ENCODE measurements at regions not wholly inside any gene's neighbourhood (a gene's known extent, or its start where the extent isn't known, plus 50 kb on each side); places are given as distances from the start of the nearest gene placed in this dataset.

DNA sequence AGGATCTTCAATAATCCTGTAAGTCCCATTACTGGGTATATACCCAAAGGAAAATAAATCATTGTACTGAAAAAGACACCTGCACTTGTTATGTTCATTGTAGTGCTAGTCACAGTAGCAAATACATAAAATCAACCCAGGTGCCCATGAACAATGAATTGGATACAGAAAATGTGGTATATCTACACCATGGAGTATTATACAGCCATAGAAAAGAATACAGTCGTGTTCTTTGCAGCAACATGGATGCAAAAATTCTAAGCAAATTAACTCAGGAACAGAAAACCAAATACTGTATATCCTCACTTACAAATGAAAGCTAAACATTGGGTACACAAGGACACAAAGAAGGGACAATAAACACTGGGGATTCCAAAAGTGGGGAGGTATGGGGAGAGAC is 100.8 kb upstream of the BMP2K start:
- TF ChIP-seq, protein P1, sequence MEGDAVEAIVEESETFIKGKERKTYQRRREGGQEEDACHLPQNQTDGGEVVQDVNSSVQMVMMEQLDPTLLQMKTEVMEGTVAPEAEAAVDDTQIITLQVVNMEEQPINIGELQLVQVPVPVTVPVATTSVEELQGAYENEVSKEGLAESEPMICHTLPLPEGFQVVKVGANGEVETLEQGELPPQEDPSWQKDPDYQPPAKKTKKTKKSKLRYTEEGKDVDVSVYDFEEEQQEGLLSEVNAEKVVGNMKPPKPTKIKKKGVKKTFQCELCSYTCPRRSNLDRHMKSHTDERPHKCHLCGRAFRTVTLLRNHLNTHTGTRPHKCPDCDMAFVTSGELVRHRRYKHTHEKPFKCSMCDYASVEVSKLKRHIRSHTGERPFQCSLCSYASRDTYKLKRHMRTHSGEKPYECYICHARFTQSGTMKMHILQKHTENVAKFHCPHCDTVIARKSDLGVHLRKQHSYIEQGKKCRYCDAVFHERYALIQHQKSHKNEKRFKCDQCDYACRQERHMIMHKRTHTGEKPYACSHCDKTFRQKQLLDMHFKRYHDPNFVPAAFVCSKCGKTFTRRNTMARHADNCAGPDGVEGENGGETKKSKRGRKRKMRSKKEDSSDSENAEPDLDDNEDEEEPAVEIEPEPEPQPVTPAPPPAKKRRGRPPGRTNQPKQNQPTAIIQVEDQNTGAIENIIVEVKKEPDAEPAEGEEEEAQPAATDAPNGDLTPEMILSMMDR (IDR thresholded peaks at IDR 0.05; ENCODE audit: unreplicated experiment in 3 of 3) = no peak
- Mint-ChIP-seq H3K4me3 (no peak overlapping the region), H3K27me3 (ENCODE audit: low read depth) (peaks cover 4% of the 10 kb centered on the region), H3K36me3 (ENCODE audit: low read depth) (no peaks in the 10 kb centered on the region), H3K27ac (no peak overlapping the region), H3K4me1 (no peaks in the 10 kb centered on the region), H3K9me3 (peaks cover 3% of the 10 kb centered on the region)

DNA sequence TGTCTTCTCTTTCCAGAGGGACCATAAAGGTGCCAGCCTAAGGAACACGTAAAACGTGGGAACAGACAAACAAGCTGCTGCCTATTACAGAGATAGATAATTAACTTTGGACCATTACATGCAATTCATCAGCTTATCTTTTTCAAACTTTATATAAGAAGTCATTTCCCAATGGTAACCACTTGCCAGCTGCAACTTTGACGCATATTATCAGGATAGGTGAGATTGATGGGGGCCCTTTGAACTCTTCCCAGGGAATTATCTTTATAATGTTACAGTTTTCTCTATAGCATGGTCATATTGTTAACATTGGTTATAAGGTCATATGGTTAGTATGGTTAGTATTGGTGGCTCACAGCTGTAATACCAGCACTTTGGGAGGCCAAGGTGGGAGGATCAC is 94.1 kb upstream of the BMP2K start:
- no peaks in the 10 kb centered on the region for H3K36me3 Mint-ChIP-seq (ENCODE audit: low read depth)
- H3K9me3 Mint-ChIP-seq = no peaks in the 10 kb centered on the region

DNA sequence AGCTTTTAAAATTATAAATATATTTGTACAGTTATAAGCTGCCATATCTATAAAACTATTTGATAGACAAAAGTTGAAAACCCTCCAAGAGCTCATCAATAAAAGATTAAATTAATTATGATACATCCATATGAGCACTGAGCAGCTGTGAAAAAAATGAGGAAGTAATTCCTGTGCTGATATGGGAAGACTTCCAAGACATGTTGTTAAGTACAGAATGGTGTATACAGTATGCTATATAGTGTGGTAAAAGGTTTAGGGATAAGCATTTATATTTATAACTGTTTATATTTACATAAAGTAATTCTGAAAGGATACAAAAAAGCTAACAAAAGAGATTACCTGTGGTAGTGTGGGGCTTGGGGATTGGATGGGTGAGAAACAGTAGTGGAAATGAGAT is 92.8 kb upstream of the BMP2K start:
- no peaks in the 10 kb centered on the region for H3K36me3 Mint-ChIP-seq (ENCODE audit: low read depth)
- no peak overlapping the region for H3K27ac Mint-ChIP-seq
- no peak overlapping the region for H3K4me3 Mint-ChIP-seq
- peaks cover 10% of the 10 kb centered on the region for H3K4me1 Mint-ChIP-seq
- TF ChIP-seq, protein P1 (IDR thresholded peaks at IDR 0.05; ENCODE audit: unreplicated experiment in 3 of 3) = no peak
- no peaks in the 10 kb centered on the region for H3K27me3 Mint-ChIP-seq (ENCODE audit: low read depth)
- H3K9me3 Mint-ChIP-seq = no peaks in the 10 kb centered on the region

More for the DNA sequence above, 94.1 kb upstream of the BMP2K start:
- H3K27me3 Mint-ChIP-seq (ENCODE audit: low read depth) = no peaks in the 10 kb centered on the region
- no peak overlapping the region for H3K27ac Mint-ChIP-seq
- H3K4me3 Mint-ChIP-seq = no peak overlapping the region
- TF ChIP-seq, protein P1 (IDR thresholded peaks at IDR 0.05; ENCODE audit: unreplicated experiment in 3 of 3) = no peak
- peaks cover 10% of the 10 kb centered on the region for H3K4me1 Mint-ChIP-seq

DNA sequence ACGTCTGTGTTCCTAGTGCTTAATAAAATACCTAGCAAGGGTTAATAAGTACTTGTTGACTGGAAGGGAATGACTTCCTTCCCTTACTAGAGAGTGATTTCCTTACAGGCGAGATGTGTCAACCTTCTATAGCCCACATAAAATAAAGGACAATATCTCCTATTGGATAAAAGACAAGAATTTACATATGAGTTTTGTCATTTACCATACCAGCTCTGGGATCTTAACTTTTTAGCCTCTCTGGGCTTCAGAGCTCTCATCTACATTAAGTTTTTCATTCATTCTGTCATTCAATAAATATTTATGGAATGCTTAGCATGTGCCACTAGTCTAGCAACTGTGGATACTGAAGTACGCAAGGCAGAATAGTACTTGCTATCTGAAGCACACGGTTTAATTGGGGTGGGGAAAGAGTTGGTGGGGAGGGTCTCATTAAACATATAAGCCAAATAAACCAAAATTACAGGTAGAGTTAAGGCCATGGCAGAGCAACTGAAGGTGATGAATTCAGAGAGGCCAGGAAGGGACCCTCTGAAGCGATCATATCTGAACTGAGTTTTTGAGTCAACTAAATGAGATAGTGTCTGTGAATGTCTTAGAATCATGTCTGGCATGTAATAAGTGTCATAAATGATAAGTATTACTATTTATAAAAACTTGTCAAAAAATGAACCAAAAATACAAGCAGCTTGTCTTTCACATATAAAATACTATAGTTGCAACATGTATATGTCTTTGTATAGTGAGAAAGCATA is 91.6 kb upstream of the BMP2K start:
- Mint-ChIP-seq H3K27me3 (ENCODE audit: low read depth) (no peaks in the 10 kb centered on the region), H3K36me3 (ENCODE audit: low read depth) (no peaks in the 10 kb centered on the region), H3K9me3 (no peaks in the 10 kb centered on the region), H3K4me3 (no peak overlapping the region), H3K4me1 (peaks cover 10% of the 10 kb centered on the region), H3K27ac (no peak overlapping the region)
- TF ChIP-seq, protein P1 (IDR thresholded peaks at IDR 0.05; ENCODE audit: unreplicated experiment in 3 of 3) = no peak

DNA sequence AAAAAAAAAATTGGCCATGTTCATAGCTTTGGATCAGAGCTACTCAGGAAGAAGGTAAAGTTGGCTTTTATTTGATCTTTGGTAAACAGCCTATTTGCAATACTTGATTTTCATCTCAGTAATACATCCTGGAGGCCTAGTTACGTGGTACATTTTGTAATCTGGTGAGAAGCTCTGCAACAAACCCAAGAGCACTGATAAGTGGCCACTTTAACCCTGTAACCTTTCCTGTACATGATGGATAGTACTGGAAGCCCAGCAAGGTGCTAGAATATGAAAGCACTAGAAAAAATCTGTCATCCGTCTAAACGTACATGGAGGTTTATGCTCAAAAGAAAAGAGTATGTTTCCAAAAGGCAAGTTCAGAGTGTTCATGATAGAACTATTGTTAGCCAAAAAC is 88.3 kb upstream of the BMP2K start:
- H3K27me3 Mint-ChIP-seq (ENCODE audit: low read depth) = no peaks in the 10 kb centered on the region
- no peak overlapping the region for H3K27ac Mint-ChIP-seq
- H3K36me3 Mint-ChIP-seq (ENCODE audit: low read depth) = no peaks in the 10 kb centered on the region
- peaks cover 10% of the 10 kb centered on the region for H3K4me1 Mint-ChIP-seq
- H3K4me3 Mint-ChIP-seq = no peak overlapping the region
- TF ChIP-seq, protein P1 (IDR thresholded peaks at IDR 0.05; ENCODE audit: unreplicated experiment in 3 of 3) = no peak
- H3K9me3 Mint-ChIP-seq = no peaks in the 10 kb centered on the region

DNA sequence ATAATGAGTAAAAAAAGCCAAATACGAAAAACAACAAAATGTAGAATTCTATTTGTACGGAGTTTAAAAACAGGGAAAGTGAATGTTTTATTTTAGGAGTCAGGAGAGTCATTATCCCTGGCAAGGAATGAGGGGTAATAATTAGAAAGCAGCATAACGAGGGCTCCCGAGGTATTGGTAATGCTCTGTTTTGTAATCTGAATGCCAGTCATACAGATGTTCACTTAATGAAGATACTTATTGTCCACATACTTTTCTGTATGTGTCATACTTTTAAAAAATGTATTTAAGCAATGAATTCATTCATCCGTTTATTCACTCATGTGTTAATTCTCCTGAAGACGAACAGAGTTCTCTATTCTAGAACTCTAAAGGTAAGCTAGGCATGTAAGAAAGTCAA is 87.8 kb upstream of the BMP2K start:
- no peak overlapping the region for H3K4me3 Mint-ChIP-seq
- no peaks in the 10 kb centered on the region for H3K9me3 Mint-ChIP-seq
- TF ChIP-seq, protein P1 (IDR thresholded peaks at IDR 0.05; ENCODE audit: unreplicated experiment in 3 of 3) = no peak
- H3K27me3 Mint-ChIP-seq (ENCODE audit: low read depth) = no peaks in the 10 kb centered on the region
- H3K27ac Mint-ChIP-seq = no peak overlapping the region
- no peaks in the 10 kb centered on the region for H3K36me3 Mint-ChIP-seq (ENCODE audit: low read depth)
- H3K4me1 Mint-ChIP-seq = peaks cover 10% of the 10 kb centered on the region
